ENCODE measurements at regions not wholly inside any gene's neighbourhood (a gene's known extent, or its start where the extent isn't known, plus 50 kb on each side); places are given as distances from the start of the nearest gene placed in this dataset.

DNA sequence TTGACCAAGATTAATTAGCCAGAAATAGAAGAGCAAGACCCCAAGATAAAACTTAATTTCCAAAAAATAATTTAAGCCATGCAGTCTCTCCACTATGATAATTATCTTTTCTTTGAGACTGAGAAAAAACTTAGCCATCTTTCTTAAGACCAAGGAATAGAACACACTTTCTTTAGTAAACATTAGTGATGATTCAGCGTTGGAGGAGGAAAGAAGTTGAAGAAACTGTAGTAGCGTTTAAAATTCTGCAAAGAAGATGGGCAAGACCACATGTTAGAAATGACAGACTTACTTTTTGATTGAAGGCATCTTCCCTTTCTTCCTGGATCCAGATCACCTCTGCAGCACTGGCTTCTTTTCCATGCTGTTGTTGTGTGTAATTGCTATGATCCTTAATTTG is 124.8 kb upstream of the RASSF8 start:
- no peak for DNase-seq

GRCh38 chr12:25835385-25835784 is 123.1 kb upstream of the RASSF8 start:
- no peak for DNase-seq

DNA sequence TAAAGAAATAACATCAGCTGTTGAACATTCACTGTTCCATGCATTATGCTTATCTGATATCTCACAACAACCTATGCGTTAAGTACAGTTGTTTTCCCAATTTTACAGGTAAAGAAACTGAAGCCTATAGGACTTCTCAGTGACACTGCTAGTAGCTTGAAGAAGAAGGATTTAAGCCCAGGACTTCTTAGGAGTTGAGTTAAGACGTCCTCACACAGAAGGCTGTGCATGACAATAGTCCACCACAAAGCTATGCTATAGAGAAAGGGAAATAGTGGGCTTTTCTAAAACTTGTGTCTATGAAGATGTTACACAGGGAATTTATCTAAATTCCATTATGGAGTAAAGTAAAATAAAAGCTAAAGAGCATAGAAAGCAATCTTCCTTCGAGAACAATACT is 120.5 kb upstream of the RASSF8 start:
- no peak for DNase-seq

GRCh38 chr12:25839470-25839869 is 119.0 kb upstream of the RASSF8 start:
- DNase-seq, result no peak

GRCh38 chr12:25840678-25841465 is 117.6 kb upstream of the RASSF8 start:
- no peak for DNase-seq

- no peak for DNase-seq
Observed at GRCh38 chr12:25842254-25842653, 116.2 kb upstream of the RASSF8 start.

DNA sequence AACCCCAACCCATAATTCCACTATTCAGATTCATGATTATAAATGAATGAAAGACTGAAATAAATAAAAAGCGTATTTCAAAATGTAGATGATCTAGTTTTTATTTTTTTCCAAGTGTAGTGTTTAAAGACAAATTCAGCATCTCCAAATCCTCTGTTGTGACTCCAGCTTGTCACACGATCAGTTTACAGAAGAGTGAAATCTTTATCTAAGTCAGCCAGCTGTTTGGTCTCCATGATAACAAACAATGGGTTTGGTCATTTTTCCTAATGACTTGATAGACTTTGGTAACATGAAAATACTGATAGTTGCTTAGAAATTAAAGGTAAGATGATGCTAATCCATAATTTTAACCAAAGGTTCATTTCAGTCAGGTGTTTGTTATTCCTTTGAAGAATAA is 114.5 kb upstream of the RASSF8 start:
- no peak for DNase-seq

- no peak for DNase-seq
Observed at GRCh38 chr12:25845415-25845814, 113.1 kb upstream of the RASSF8 start.

DNA sequence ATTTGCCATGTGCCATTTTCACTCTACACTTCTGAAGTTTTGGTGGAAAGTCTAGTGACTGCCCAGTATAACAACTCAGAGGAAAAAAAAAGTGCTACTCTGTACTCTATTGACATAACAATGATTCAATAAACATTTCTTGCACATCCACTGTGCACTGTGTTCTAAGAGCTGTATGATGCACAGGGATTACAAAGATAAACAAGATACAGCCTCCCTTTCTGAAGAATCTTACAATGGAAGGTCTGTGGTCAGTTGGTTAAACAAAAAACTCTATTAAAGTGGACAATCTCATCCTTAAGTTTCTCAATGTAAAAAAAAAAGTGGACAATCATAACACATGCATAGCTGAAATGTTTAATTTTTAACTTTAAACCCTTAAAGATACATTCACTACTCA is 105.7 kb upstream of the RASSF8 start:
- DNase-seq, result no peak

DNA sequence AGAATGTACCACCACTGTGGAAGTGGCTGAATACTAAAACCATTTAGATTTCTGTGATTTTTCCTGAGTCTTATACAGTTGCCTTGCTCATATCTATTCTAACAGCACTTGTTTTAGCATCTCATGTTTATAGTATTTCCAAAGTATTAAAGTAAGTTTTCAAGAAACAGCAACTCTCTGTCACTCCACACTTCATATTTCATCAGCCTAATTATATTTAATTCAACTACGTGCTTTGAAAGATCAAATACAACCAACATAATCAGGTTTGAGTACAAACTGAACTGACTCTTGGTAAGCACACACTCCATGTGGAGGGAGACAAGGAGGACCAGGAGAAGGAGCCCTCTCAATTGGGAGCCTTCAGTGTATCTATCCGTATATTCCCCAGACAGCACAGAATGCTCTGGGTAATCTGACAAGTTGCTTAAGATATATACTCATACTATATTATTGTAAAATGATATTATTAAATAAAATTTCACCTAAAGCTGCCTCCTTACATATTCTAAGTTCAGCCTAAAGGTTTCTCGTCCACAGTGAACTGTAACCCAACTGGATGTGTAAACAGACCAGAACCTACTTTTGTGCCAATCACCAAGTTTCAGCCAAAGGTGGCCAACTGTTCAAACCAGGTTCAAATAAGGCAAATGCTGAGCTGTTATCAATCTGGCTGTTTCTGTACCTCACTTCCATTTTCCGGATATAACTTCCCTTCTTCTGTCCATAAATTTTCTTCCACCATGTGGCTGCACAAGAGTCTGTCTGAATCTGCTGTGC is 105.0 kb upstream of the RASSF8 start:
- no peak for DNase-seq

GRCh38 chr12:25854991-25855390 is 103.5 kb upstream of the RASSF8 start:
- DNase-seq, result no peak

DNA sequence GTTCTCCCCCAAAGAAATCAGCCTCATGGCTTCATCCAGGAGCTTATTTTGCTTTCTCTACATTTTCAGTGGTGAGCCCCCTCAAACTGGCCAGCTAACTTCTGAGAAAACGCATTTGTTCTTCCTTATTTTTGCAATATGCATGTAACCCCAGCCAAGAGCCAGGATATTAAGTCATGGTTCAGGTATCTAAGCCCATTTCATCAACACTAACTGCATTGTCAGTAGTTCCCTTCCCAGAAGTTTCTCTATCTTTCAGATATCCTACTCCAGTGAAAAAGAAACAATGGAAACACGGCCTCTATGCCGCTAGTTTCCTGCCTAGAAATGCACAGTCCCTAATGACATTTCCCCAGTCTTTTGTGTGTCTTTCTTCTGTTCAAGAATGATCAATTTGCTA is 102.8 kb upstream of the RASSF8 start:
- DNase-seq, result peak; percentile 48

DNA sequence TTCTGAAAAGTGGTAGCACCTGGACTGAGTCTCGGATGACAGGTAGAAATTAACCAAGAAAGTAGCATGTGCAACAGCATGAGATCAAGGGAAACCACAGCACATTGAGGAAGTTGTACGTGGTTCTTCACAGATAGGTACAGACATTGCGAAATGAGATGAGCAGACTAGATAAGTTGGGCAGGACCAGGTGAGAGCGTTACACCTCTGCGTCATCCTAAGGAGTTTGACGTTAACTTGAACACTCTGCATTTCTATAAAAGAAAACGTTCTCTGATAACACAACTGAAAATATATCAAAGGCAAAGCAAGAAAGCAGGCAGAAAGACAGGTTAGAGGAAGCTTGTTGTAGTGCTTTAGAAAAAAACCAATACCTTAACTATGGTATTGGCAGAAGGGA is 98.5 kb upstream of the RASSF8 start:
- DNase-seq, result no peak

DNA sequence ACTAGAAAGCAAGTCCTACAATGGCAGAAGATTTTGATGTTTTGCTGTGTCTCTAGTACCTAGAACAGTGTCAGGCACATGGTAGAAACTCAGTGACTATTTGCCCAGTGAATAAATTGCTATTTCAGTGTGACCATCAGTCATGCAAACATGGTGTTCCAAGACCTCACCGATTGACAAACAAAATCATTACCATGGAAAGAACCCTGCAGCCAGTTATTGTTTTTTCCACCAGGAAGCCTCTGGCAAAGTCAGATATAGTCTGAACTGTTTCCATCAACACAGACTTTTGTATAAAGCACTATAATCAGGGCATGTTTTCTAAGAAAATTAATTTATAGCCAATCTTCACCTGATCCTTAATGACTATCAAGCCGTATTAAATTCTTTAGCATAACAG is 97.3 kb upstream of the RASSF8 start:
- no peak for DNase-seq

DNA sequence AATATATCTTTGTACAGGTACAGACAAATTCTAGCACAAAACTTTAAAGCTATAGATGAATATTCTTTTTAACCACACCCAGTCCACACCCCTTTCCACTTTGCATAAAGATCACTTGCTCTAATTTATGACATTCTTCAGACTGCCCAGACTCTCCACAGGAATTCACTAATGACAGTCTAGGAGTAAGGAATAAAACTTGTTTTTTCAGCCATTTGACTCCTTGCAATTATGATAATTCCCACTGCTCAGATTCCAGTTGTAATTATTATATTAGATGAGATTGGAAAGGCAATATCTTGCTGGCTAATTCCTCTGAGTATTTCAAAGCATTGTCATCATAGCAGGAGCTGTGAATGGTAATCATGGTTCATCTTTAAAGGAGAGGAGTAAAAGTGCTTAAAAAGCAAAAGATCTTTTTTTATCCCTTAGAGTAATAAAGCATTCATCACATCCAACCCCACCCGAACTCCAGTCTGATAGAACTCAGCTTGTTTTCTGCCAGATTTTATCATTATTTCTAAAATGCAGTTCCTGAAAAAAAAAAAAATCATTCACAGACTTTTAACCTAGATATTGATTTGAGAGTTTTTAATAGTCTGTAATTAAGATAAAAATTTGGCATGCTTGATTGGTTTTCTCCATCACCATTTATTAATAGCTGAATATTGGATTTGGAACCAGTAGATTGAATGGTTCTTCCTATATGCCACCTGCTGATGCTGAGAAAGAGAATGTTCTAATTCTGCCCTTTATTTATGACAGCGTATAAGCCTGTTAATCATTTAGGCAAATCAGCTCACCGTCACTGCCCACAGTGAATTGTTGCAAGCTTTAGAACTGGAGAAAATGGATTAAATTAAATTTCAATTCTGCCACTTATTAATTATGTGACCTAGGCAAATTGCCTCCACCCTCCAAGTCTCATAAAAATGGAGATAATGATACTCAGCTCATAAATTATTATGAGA is 93.9 kb upstream of the RASSF8 start:
- DNase-seq, result peak; percentile 57

DNA sequence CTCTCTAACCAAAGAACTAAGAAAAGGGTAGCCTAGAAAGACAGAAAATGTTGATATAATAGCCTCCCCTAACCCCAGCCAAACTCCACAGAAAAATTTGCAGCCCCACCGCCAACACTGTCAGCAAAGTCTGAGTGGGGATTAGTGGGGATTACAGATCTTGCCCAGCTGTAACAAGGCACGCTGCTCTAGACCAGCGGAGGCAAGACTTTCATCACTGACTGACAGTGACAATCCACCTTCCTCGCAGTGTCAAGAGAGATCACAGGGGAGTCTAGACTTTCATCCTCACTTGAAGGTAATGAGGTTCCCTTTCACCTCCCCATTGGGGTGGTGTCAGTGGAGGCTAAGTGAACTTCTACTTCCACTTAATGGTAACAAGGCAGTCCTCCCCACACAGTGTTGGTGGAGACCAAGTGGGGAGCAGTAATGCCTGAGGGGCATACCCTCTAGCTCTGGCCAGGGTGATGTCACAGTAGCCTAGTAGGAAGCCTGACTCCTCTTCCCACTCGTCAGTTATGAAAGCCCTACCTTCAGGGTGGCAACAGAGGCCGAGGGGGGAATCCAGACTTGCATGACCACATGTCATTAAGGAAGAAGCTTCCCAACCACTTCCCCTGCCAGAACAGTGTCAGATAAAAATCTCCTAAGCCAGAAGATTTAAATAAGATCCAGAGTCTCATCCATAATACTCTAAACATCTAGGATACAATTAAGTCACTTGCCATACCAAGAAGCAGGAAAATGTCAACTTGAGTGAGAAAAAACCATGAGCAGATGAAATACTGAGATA is 91.7 kb upstream of the RASSF8 start:
- DNase-seq, result peak; percentile 26

GRCh38 chr12:25868193-25868592 is 90.3 kb upstream of the RASSF8 start:
- DNase-seq, result no peak

GRCh38 chr12:25872137-25872536 is 86.3 kb upstream of the RASSF8 start:
- DNase-seq, result no peak

- DNase-seq, result peak; percentile 29
Observed at GRCh38 chr12:25875661-25876060, 82.8 kb upstream of the RASSF8 start.

GRCh38 chr12:25876383-25877045 is 82.0 kb upstream of the RASSF8 start:
- no peak for DNase-seq

DNA sequence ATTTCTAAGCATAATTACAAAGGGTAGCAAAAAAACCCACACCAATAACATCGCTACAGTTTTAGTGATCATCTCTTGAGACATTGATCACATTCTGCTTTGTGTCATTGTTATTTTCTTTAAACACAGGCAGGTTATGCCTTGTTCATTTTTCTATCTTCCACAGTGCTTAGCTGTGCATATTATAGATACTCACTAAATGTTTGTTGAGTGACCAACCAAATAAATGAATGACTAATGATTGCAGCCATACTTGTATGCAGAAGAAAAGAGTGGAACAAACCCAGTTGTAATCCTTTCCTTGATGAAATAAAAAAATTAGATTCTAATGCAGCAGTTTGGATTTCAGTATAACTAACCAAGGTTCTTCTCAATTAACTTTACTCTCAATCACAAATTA is 81.0 kb upstream of the RASSF8 start:
- no peak for DNase-seq

DNA sequence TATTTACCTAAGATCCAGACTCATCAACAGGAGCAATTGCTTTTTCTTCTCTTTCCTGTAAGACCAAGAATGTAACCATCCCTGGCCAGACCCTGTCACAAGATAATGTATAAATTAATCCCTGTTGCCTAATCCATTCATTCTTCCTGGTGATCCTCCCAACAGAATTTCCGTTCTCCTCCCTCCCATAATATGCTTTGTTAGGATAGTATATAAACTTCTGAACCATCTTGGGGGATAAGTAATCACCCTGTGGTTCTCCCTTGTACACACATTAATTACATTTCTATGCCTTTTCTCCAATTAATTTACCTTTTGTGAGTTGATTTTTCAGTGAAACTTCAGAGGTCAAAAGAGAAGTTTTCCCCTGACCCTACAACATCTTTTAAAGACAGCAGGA is 76.2 kb upstream of the RASSF8 start:
- DNase-seq, result no peak
